ENCODE measurements at regions not wholly inside any gene's neighbourhood (a gene's known extent, or its start where the extent isn't known, plus 50 kb on each side); places are given as distances from the start of the nearest gene placed in this dataset.

GRCh38 chr6:108791700-108792099 lies 56.5 kb upstream of the ARMC2 start:
- no peak for TF ChIP-seq CTCF (IDR thresholded peaks at IDR 0.05; ENCODE audit: low read depth, low read length)
- H3K27ac ChIP-seq = no peak overlapping the region
- H3K27me3 ChIP-seq = peaks cover under 1% of the 10 kb centered on the region
- H3K4me3 ChIP-seq = no peak overlapping the region
- no peak for DNase-seq (ENCODE audit: low read depth in 1 of 2, low spot score in 1 of 2)
- no peaks in the 10 kb centered on the region for H3K36me3 ChIP-seq
- no peaks in the 10 kb centered on the region for H3K9me3 ChIP-seq (ENCODE audit: low read depth)
- peaks cover 5% of the 10 kb centered on the region for H3K4me1 ChIP-seq (ENCODE audit: low read depth)

- no peak for DNase-seq (ENCODE audit: low read depth in 1 of 2, low spot score in 1 of 2)
- Histone ChIP-seq H3K27ac (no peak overlapping the region), H3K36me3 (no peaks in the 10 kb centered on the region), H3K4me3 (no peak overlapping the region), H3K27me3 (no peaks in the 10 kb centered on the region), H3K4me1 (ENCODE audit: low read depth) (peaks cover 23% of the 10 kb centered on the region), H3K9me3 (ENCODE audit: low read depth) (no peaks in the 10 kb centered on the region)
- no peak for TF ChIP-seq CTCF (IDR thresholded peaks at IDR 0.05; ENCODE audit: low read depth, low read length)
Observed at GRCh38 chr6:108793516-108794251, 54.5 kb upstream of the ARMC2 start.

GRCh38 chr6:108795122-108795521 lies 53.1 kb upstream of the ARMC2 start:
- Histone ChIP-seq H3K27me3 (no peaks in the 10 kb centered on the region), H3K36me3 (no peaks in the 10 kb centered on the region), H3K9me3 (ENCODE audit: low read depth) (no peaks in the 10 kb centered on the region), H3K27ac (no peak overlapping the region), H3K4me1 (ENCODE audit: low read depth) (peaks cover 26% of the 10 kb centered on the region), H3K4me3 (no peak overlapping the region)
- TF ChIP-seq CTCF (IDR thresholded peaks at IDR 0.05; ENCODE audit: low read depth, low read length) = no peak
- no peak for DNase-seq (ENCODE audit: low read depth in 1 of 2, low spot score in 1 of 2)

- no peak overlapping the region for H3K4me3 ChIP-seq
- no peaks in the 10 kb centered on the region for H3K9me3 ChIP-seq (ENCODE audit: low read depth)
- H3K27me3 ChIP-seq = no peaks in the 10 kb centered on the region
- peaks cover 26% of the 10 kb centered on the region for H3K4me1 ChIP-seq (ENCODE audit: low read depth)
- DNase-seq (ENCODE audit: low read depth in 1 of 2, low spot score in 1 of 2) = no peak
- no peaks in the 10 kb centered on the region for H3K36me3 ChIP-seq
- H3K27ac ChIP-seq = no peak overlapping the region
- no peak for TF ChIP-seq CTCF (IDR thresholded peaks at IDR 0.05; ENCODE audit: low read depth, low read length)
Observed at GRCh38 chr6:108795814-108796213, 52.4 kb upstream of the ARMC2 start.

- Histone ChIP-seq H3K36me3 (no peaks in the 10 kb centered on the region), H3K27ac (no peak overlapping the region), H3K4me3 (no peak overlapping the region), H3K27me3 (no peaks in the 10 kb centered on the region), H3K9me3 (ENCODE audit: low read depth) (no peaks in the 10 kb centered on the region), H3K4me1 (ENCODE audit: low read depth) (peaks cover 26% of the 10 kb centered on the region)
- no peak for TF ChIP-seq CTCF (IDR thresholded peaks at IDR 0.05; ENCODE audit: low read depth, low read length)
- peak in 1 of 2 donors; percentile 6 for DNase-seq (ENCODE audit: low read depth in 1 of 2, low spot score in 1 of 2)
Observed at GRCh38 chr6:108796875-108797274, 51.3 kb upstream of the ARMC2 start.

Data from cardiac muscle cell (in vitro differentiated cells and primary cell).